ENCODE measurements at regions not wholly inside any gene's neighbourhood (a gene's known extent, or its start where the extent isn't known, plus 50 kb on each side); places are given as distances from the start of the nearest gene placed in this dataset.
"Not testable (repeated sequence)": the region's sequence is repeated elsewhere in the genome, so short reads cannot be mapped to it uniquely, and the experiment has no call there.

DNA sequence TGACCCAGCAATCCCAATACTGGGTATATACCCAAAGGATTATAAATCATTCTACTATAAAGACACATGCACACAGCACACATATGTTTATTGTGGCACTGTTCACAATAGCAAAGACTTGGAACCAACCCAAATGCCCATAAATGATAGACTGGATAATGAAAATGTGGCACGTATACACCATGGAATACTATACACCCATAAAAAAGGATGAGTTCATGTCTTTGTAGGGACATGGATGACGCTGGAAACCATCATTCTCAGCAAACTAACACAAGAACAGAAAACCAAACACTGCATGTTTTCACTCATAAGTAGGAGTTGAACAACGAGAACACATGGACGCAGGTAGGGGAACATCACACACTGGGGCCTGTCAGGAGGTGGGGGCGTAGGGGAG lies 159.3 kb upstream of the EXOC2 start:
- H3K27me3 Mint-ChIP-seq; H3K4me3 Mint-ChIP-seq; ATAC-seq; CTCF ChIA-PET; DNase-seq; H3K36me3 Mint-ChIP-seq; H3K4me1 Mint-ChIP-seq; H3K9me3 Mint-ChIP-seq (ENCODE audit: low read depth); H3K27ac Mint-ChIP-seq: not testable (repeated sequence)

- no peaks in the 10 kb centered on the region for H3K4me1 Mint-ChIP-seq
- DNase-seq (no peak), ATAC-seq (no peak)
- H3K4me3 Mint-ChIP-seq, result no peak overlapping the region
- peaks cover 8% of the 10 kb centered on the region for H3K27me3 Mint-ChIP-seq
- no peak overlapping the region for H3K27ac Mint-ChIP-seq
- CTCF ChIA-PET, result no interaction called here
- H3K36me3 Mint-ChIP-seq, result no peaks in the 10 kb centered on the region
- no peaks in the 10 kb centered on the region for H3K9me3 Mint-ChIP-seq (ENCODE audit: low read depth)
Observed at GRCh38 chr6:849075-849506, 156.2 kb upstream of the EXOC2 start.

- H3K36me3 Mint-ChIP-seq, result no peaks in the 10 kb centered on the region
- H3K27ac Mint-ChIP-seq, result no peak overlapping the region
- H3K4me3 Mint-ChIP-seq, result no peak overlapping the region
- H3K27me3 Mint-ChIP-seq, result peaks cover 20% of the 10 kb centered on the region
- no peak for DNase-seq
- CTCF ChIA-PET, result interaction anchor here (1.4 kb wide), 1 partner anchor 551 kb away, joined by 3 read pairs; no protein-coding TSS in a partner anchor
- no peak for ATAC-seq
- no peaks in the 10 kb centered on the region for H3K9me3 Mint-ChIP-seq (ENCODE audit: low read depth)
- H3K4me1 Mint-ChIP-seq, result no peaks in the 10 kb centered on the region
Observed at GRCh38 chr6:845566-845965, 152.6 kb upstream of the EXOC2 start.

GRCh38 chr6:845101-845500 lies 152.2 kb upstream of the EXOC2 start:
- Mint-ChIP-seq H3K4me3 (no peak overlapping the region), H3K36me3 (no peaks in the 10 kb centered on the region), H3K4me1 (no peaks in the 10 kb centered on the region), H3K27ac (no peak overlapping the region), H3K27me3 (peaks cover 17% of the 10 kb centered on the region), H3K9me3 (ENCODE audit: low read depth) (no peaks in the 10 kb centered on the region)
- ATAC-seq (no peak), DNase-seq (no peak)
- CTCF ChIA-PET, result interaction anchor here (1.4 kb wide), 1 partner anchor 552 kb away, joined by 3 read pairs; no protein-coding TSS in a partner anchor

DNA sequence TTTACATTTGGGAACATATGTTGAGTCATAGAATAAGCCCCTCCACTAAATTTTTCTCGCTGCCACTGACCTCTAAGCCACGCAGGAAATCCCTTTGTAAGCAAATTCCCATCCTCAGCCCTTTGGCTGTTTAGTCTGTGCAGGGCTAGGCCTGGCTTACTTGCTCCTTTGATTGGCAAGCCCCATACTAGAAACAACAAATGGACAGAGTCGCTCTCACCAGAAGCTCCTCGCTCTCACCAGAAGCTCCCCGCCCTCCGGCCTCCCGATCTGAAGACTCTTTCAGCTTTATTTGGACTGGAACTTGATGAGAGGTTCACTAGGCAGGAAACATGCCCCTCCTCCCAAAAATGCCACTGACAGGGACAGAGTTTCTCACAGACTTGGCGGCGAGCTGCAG lies 149.2 kb upstream of the EXOC2 start:
- Mint-ChIP-seq H3K36me3 (no peaks in the 10 kb centered on the region), H3K4me3 (no peak overlapping the region), H3K27me3 (peaks cover 30% of the 10 kb centered on the region), H3K4me1 (no peaks in the 10 kb centered on the region), H3K9me3 (ENCODE audit: low read depth) (no peaks in the 10 kb centered on the region), H3K27ac (no peak overlapping the region)
- CTCF ChIA-PET, result no interaction called here
- no peak for DNase-seq
- ATAC-seq, result no peak

GRCh38 chr6:841569-841968 lies 148.6 kb upstream of the EXOC2 start:
- H3K27me3 Mint-ChIP-seq, result peaks cover 34% of the 10 kb centered on the region
- DNase-seq, result no peak
- no peaks in the 10 kb centered on the region for H3K4me1 Mint-ChIP-seq
- H3K4me3 Mint-ChIP-seq, result no peak overlapping the region
- no peak overlapping the region for H3K27ac Mint-ChIP-seq
- no peaks in the 10 kb centered on the region for H3K36me3 Mint-ChIP-seq
- no peak for ATAC-seq
- H3K9me3 Mint-ChIP-seq (ENCODE audit: low read depth), result no peaks in the 10 kb centered on the region
- CTCF ChIA-PET, result no interaction called here

DNA sequence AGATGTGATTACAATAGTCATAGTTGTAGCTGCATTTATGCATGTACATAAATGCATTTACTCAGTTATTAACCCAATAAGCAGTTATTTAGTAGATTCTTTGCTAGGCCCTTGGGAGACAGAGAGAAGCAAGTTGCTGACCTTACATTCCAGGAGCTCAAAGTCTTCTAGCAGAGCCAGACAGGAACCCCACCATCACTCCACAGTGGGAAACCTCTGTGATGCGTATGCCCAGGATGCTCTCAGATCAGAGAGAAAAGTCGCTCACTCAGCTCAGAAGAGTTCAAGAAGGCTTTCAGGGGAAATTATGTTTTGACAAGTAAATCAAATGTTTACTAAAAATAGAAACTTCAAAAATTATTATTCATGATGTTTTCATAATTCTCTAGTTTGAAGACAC lies 146.3 kb upstream of the EXOC2 start:
- Mint-ChIP-seq H3K36me3 (peaks cover 1% of the 10 kb centered on the region), H3K27me3 (peaks cover 35% of the 10 kb centered on the region), H3K4me3 (no peak overlapping the region), H3K4me1 (no peaks in the 10 kb centered on the region), H3K9me3 (ENCODE audit: low read depth) (peaks cover 2% of the 10 kb centered on the region), H3K27ac (no peak overlapping the region)
- DNase-seq (no peak), ATAC-seq (no peak)
- CTCF ChIA-PET, result no interaction called here

GRCh38 chr6:837380-837779 lies 144.4 kb upstream of the EXOC2 start:
- CTCF ChIA-PET, result no interaction called here
- no peak overlapping the region for H3K4me3 Mint-ChIP-seq
- no peaks in the 10 kb centered on the region for H3K4me1 Mint-ChIP-seq
- peaks cover 33% of the 10 kb centered on the region for H3K27me3 Mint-ChIP-seq
- DNase-seq (no peak), ATAC-seq (no peak)
- peaks cover 5% of the 10 kb centered on the region for H3K9me3 Mint-ChIP-seq (ENCODE audit: low read depth)
- H3K27ac Mint-ChIP-seq, result no peak overlapping the region
- H3K36me3 Mint-ChIP-seq, result peaks cover 1% of the 10 kb centered on the region

- no peak overlapping the region for H3K4me3 Mint-ChIP-seq
- peaks cover 34% of the 10 kb centered on the region for H3K27me3 Mint-ChIP-seq
- no peak for ATAC-seq
- no peak for DNase-seq
- CTCF ChIA-PET, result no interaction called here
- H3K27ac Mint-ChIP-seq, result no peak overlapping the region
- H3K36me3 Mint-ChIP-seq, result peaks cover 1% of the 10 kb centered on the region
- no peaks in the 10 kb centered on the region for H3K4me1 Mint-ChIP-seq
- peaks cover 5% of the 10 kb centered on the region for H3K9me3 Mint-ChIP-seq (ENCODE audit: low read depth)
Observed at GRCh38 chr6:836276-836853, 143.4 kb upstream of the EXOC2 start.

GRCh38 chr6:835476-836160 lies 142.7 kb upstream of the EXOC2 start:
- DNase-seq (no peak), ATAC-seq (no peak)
- H3K27me3 Mint-ChIP-seq, result peaks cover 31% of the 10 kb centered on the region
- no peaks in the 10 kb centered on the region for H3K4me1 Mint-ChIP-seq
- H3K36me3 Mint-ChIP-seq, result peaks cover 1% of the 10 kb centered on the region
- no peak overlapping the region for H3K27ac Mint-ChIP-seq
- H3K9me3 Mint-ChIP-seq (ENCODE audit: low read depth), result peaks cover 5% of the 10 kb centered on the region
- CTCF ChIA-PET, result no interaction called here
- no peak overlapping the region for H3K4me3 Mint-ChIP-seq

DNA sequence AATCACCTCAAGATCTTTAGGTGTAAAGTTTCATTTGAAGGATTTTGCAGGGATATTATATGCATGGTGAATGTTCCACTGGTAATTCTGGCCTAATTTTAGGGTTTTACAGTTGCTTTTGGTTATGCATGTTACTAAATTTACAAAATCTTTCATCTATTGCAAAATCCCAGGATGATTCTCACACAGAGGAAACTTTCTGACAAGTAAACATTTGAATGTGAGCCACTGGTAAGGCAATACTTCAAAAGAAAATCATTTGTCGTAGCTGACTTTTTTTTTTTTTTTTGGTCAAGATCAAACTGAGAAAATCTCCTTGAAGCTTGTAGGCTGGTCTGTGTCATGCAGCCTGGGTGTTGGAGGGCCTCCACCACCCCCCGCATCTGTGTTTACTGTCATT lies 141.9 kb upstream of the EXOC2 start:
- Mint-ChIP-seq H3K27me3 (peaks cover 30% of the 10 kb centered on the region), H3K27ac (no peak overlapping the region), H3K9me3 (ENCODE audit: low read depth) (peaks cover 5% of the 10 kb centered on the region), H3K4me1 (no peaks in the 10 kb centered on the region), H3K4me3 (no peak overlapping the region), H3K36me3 (peaks cover 1% of the 10 kb centered on the region)
- DNase-seq, result no peak
- no peak for ATAC-seq
- CTCF ChIA-PET, result no interaction called here

- Mint-ChIP-seq H3K4me3 (no peak overlapping the region), H3K36me3 (peaks cover 1% of the 10 kb centered on the region), H3K27ac (no peak overlapping the region), H3K4me1 (no peaks in the 10 kb centered on the region), H3K9me3 (ENCODE audit: low read depth) (peaks cover 5% of the 10 kb centered on the region), H3K27me3 (peaks cover 32% of the 10 kb centered on the region)
- DNase-seq (no peak), ATAC-seq (no peak)
- CTCF ChIA-PET, result no interaction called here
Observed at GRCh38 chr6:834190-834589, 141.3 kb upstream of the EXOC2 start.

DNA sequence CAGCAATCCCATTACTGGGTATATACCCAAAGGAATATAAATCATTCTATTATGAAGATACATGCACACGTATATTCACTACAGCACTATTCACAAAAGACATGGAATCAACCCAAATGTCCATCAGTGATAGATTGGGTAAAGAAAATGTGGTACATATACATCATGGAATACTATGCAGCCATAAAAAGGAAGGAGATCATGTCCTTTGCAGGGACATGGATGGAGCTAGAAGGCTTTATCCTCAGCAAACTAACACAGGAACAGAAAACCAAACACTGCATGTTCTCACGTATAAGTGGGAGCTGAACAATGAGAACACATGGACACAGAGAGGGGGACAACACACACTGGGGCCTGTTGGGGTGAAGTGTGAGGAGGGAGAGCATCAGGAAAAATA lies 139.9 kb upstream of the EXOC2 start:
- H3K9me3 Mint-ChIP-seq (ENCODE audit: low read depth); H3K4me3 Mint-ChIP-seq; H3K36me3 Mint-ChIP-seq; ATAC-seq; H3K27ac Mint-ChIP-seq; DNase-seq; CTCF ChIA-PET; H3K4me1 Mint-ChIP-seq: not testable (repeated sequence)
- H3K27me3 Mint-ChIP-seq, result peaks cover 33% of the 10 kb centered on the region

DNA sequence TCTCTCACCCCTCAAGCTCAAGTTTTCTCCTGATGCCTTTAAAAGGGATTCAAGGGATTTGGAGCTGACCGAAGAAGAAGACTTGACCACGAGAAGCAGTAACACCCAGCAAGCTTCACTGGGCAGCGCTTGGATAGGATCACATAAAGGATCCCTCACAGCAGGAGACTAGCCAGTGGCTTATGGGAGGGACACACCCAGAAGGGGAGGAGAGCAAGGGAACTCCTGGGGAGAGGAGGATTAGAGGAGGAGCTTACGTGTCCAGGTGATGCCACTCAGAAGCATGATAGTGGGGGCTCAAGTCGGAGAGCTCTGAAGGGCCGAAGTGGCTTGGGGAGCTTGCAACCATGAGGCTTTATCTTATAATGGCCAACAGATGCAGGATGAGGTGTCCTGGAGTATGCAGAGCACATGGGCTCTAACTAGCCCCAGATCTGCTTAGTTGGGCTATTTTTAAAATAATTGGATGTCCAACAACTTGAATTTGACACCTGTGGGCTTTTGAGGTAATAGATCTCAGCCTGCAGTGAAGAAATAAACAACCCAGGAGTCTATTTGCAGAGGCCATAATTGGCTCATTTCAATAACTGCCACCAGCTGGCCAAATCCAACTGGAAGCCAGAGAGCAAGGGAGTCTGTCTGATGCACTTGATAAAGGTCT lies 137.9 kb upstream of the EXOC2 start:
- H3K9me3 Mint-ChIP-seq (ENCODE audit: low read depth), result peaks cover 5% of the 10 kb centered on the region
- peaks cover 2% of the 10 kb centered on the region for H3K4me1 Mint-ChIP-seq
- H3K4me3 Mint-ChIP-seq, result no peak overlapping the region
- no peak overlapping the region for H3K27ac Mint-ChIP-seq
- H3K27me3 Mint-ChIP-seq, result peaks cover 35% of the 10 kb centered on the region
- H3K36me3 Mint-ChIP-seq, result peaks cover 1% of the 10 kb centered on the region
- CTCF ChIA-PET, result no interaction called here
- ATAC-seq (no peak), DNase-seq (no peak)
